ENCODE measurements at regions not wholly inside any gene's neighbourhood (a gene's known extent, or its start where the extent isn't known, plus 50 kb on each side); places are given as distances from the start of the nearest gene placed in this dataset.

DNA sequence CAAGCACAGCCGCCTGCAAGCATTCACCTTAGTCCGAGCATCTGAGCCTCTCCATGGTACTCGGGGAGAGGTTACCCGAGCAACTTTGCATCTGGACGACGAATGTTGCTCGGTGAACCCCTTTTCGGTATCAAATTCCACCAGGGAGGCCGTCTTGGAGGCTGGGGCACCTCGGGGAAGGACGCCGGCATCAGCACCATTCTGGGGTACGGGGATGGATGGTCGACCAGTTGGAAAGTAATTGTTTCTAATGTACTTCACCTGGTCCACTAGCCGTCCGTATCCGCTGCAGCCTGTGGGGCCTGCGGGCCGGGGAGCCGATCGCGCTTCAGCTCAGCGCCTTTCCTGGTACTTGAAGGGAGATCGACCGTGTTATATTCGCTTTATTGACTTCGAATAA is 161.7 kb upstream of the RTL1 start:
- DNase-seq, result peak in 2 of 3 donors; percentile 22 to 31
- Histone ChIP-seq H3K4me3 (no peak overlapping the region), H3K27me3 (no peaks in the 10 kb centered on the region), H3K36me3 (no peaks in the 10 kb centered on the region), H3K4me1 (no peaks in the 10 kb centered on the region), H3K27ac (no peak overlapping the region), H3K9me3 (no peaks in the 10 kb centered on the region)
- WGBS (ENCODE audit: insufficient coverage, low coverage, low lambda C conversion rate, missing lambda C conversion rate), result 80% methylated on average over 16 of the region's 27 CpGs
- intact Hi-C loops (cut with DNase I), result no loop called here
- TF ChIP-seq, protein P1, sequence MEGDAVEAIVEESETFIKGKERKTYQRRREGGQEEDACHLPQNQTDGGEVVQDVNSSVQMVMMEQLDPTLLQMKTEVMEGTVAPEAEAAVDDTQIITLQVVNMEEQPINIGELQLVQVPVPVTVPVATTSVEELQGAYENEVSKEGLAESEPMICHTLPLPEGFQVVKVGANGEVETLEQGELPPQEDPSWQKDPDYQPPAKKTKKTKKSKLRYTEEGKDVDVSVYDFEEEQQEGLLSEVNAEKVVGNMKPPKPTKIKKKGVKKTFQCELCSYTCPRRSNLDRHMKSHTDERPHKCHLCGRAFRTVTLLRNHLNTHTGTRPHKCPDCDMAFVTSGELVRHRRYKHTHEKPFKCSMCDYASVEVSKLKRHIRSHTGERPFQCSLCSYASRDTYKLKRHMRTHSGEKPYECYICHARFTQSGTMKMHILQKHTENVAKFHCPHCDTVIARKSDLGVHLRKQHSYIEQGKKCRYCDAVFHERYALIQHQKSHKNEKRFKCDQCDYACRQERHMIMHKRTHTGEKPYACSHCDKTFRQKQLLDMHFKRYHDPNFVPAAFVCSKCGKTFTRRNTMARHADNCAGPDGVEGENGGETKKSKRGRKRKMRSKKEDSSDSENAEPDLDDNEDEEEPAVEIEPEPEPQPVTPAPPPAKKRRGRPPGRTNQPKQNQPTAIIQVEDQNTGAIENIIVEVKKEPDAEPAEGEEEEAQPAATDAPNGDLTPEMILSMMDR (IDR thresholded peaks at IDR 0.05), result no peak
- TF ChIP-seq POLR2A (IDR thresholded peaks at IDR 0.05), result no peak
- ATAC-seq, result no peak

DNA sequence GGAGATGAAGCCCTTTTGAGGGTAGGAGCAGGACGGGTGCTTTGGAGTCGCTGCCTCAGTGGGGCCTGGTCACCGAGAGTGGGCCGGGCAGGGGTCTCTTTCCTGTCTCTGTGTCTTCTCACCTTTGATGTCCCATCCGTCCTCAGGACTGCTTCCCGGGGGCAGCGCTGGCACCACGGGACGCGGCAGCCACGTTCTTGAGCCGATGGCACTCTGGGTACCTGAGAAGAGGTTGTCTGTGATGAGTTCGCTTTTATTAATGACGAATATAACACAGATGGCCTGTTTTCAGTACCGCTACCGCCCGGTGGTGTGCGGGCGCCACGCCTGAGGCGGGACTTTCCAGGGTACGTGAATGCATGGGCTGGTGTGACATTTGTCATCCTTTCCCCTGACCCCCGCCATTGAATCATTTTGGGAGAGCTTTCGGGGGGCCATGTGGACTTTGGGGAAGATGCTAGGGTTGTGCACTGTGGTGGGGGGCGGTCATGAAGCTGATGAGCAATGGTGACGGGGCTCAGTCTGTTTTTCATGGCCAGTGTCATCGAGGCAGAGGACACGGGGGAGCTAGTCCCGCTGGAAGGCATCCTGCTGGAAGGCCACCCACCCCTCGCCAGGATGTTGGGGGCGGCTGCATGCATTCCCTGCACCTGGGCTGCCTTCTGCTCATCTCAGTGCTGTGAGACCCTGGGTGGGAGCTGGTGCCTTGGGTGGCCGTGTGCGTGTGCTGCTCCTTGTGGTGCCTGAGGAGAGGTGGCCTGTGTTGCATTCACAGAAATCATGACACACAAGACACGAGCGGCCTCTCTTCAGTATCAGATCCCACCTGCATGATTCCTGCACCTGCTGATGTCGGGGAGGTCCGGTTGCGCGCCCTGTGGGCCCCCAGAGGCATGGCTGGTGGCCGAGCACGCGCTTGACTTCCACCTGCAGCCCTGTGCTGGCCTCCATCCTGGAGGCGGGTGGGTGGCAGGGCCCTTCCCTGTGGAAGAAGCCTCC is 162.5 kb upstream of the RTL1 start:
- ATAC-seq (no peak), DNase-seq (peak in 2 of 3 donors; percentile 18 to 33)
- no peaks in the 10 kb centered on the region for H3K4me1 ChIP-seq
- H3K4me3 ChIP-seq, result no peak overlapping the region
- H3K36me3 ChIP-seq, result no peaks in the 10 kb centered on the region
- no peak overlapping the region for H3K27ac ChIP-seq
- WGBS (ENCODE audit: insufficient coverage, low coverage, low lambda C conversion rate, missing lambda C conversion rate), result 68% methylated on average over 6 of the region's 43 CpGs
- no peaks in the 10 kb centered on the region for H3K27me3 ChIP-seq
- intact Hi-C loops (cut with DNase I), result no loop called here
- H3K9me3 ChIP-seq, result no peaks in the 10 kb centered on the region
- TF ChIP-seq POLR2A (IDR thresholded peaks at IDR 0.05), result no peak
- TF ChIP-seq, protein P1 (IDR thresholded peaks at IDR 0.05), result no peak

DNA sequence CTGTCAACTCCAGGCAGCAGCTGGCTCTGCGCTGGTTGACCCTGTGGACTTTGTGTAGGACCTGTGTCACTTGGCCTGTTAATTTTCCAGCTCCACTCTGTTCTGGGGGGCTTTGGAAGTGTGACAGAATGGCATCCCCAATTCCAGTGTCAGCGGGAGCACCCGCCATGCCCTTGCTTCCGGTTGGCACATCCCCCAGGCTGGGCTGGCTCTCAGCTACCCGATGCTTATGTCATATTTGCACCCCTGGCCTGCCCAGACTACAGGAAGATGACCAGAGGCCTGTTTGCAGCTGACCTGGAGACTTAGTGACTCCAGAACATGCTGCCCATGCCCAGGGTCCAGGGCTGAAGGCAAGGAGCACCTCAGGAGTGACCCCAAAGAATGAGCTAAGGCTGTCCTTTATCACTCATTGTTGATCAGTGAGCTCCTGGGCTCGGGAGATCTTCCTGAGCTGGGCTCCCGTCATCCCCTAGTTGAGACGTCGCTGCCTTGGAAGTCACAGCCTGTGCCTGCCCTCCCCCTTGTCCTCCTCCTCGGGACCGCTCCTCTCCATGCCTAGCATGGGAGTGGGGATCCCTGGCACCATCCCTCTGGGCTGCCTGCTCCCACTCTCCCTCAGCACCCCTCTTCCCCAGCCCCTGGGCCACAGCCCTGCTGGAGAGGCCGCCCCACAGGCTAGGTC is 163.4 kb upstream of the RTL1 start:
- Histone ChIP-seq H3K4me3 (no peak overlapping the region), H3K27ac (no peak overlapping the region), H3K9me3 (no peaks in the 10 kb centered on the region), H3K36me3 (no peaks in the 10 kb centered on the region), H3K27me3 (no peaks in the 10 kb centered on the region), H3K4me1 (no peaks in the 10 kb centered on the region)
- ATAC-seq, result peak in 1 of 4 donors; percentile 16
- peak in 1 of 3 donors; percentile 35 for DNase-seq
- intact Hi-C loops (cut with DNase I), result no loop called here
- TF ChIP-seq, protein P1 (IDR thresholded peaks at IDR 0.05), result no peak
- TF ChIP-seq POLR2A (IDR thresholded peaks at IDR 0.05), result no peak
- WGBS (ENCODE audit: insufficient coverage, low coverage, low lambda C conversion rate, missing lambda C conversion rate), result 67% methylated on average over 5 of the region's 12 CpGs

DNA sequence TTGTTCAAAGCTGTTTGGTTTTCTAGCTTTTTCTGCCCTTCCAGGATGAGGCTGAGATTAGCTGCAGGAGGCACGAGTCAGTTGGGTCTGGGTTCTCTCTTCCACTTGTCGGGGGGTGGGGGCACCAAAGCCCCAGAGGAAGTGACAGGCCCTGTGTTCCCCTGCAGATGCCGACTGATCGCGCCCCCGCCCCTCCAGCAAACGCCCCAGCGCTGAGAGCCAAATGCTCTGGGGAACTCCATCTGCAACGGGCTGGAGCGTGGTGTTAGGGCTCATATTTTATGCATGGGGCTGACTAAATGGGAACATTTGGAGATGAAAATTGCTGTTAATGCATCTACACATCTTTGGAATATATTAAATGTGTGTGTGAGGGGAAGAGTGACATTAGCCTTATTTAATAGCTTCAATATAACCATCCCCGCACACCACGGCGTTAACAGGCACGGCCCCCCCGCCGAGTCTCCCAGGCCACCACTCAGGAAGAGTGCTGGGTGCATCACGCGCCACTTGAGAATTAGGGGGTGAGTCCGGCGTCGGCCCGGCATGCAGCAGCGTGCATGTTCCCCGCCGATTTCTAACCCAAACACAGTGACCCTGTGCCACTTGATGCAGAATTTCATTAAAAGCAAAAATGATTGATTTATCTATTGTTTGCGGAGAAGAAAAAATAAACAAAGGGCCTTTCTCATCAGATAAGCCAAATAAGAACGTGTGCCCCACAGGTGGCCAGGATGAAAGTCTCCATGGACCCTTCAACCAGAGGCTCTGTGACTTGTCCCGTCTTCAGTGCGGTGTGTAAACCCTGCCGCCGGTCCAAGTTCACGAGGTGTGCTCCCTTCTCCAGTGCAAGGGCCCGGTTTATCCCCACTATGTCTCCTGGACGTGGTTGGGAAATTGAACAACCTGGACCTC is 165.0 kb upstream of the RTL1 start:
- DNase-seq (peak in 1 of 3 donors; percentile 36), ATAC-seq (no peak)
- TF ChIP-seq, protein P1 (IDR thresholded peaks at IDR 0.05), result no peak
- TF ChIP-seq POLR2A (IDR thresholded peaks at IDR 0.05), result no peak
- H3K27ac ChIP-seq, result no peak overlapping the region
- H3K36me3 ChIP-seq, result no peaks in the 10 kb centered on the region
- no peaks in the 10 kb centered on the region for H3K27me3 ChIP-seq
- H3K4me1 ChIP-seq, result no peaks in the 10 kb centered on the region
- intact Hi-C loops (cut with DNase I), result no loop called here
- no peaks in the 10 kb centered on the region for H3K9me3 ChIP-seq
- 51% methylated on average over 23 of the region's 34 CpGs for WGBS (ENCODE audit: insufficient coverage, low coverage, low lambda C conversion rate, missing lambda C conversion rate)
- H3K4me3 ChIP-seq, result no peak overlapping the region

Measured in right lobe of liver (tissue), 6 donors.